ENCODE measurements at regions not wholly inside any gene's neighbourhood (a gene's known extent, or its start where the extent isn't known, plus 50 kb on each side); places are given as distances from the start of the nearest gene placed in this dataset.

GRCh38 chr6:94095961-94096360 lies 676.6 kb upstream of the EPHA7 start:
- Mint-ChIP-seq H3K4me1 (no peaks in the 10 kb centered on the region), H3K27me3 (no peaks in the 10 kb centered on the region), H3K27ac (no peak overlapping the region), H3K9me3 (ENCODE audit: insufficient read depth) (no peaks in the 10 kb centered on the region), H3K4me3 (no peak overlapping the region)
- H3K4me2 ChIP-seq (replicated peaks; ENCODE audit: low read depth, low read length, poor library complexity, severe bottlenecking): no peak overlapping the region
- no peaks in the 10 kb centered on the region for H3K4me1 ChIP-seq (ENCODE audit: control insufficient read depth in 2 of 2, insufficient read depth in 2 of 2, low read length in 2 of 2)
- no peaks in the 10 kb centered on the region for H3K79me2 ChIP-seq (ENCODE audit: control insufficient read depth, insufficient read depth, low read length)
- H4K20me1 ChIP-seq (ENCODE audit: control insufficient read depth, insufficient read depth, low read length, poor library complexity, severe bottlenecking): no peaks in the 10 kb centered on the region
- DNase-seq: no peak
- no peaks in the 10 kb centered on the region for H3K27me3 ChIP-seq (replicated peaks in 1 of 4; ENCODE audit: control extremely low read depth in 1 of 4, control insufficient read depth in 3 of 4, insufficient read depth in 4 of 4, low read length in 3 of 4)
- POLR2A ChIA-PET: no interaction called here
- H3K27ac ChIP-seq (ENCODE audit: low read length in 2 of 2): no peak overlapping the region
- no CpG with 5 or more reads among the region's 1 CpG for WGBS (ENCODE audit: insufficient coverage)
- intact Hi-C loops (cut with micrococcal nuclease): no loop called here
- no peak overlapping the region for H3K4me3 ChIP-seq (ENCODE audit: control extremely low read depth in 1 of 5, extremely low read depth in 1 of 5, insufficient read depth in 1 of 5, low read depth in 2 of 5, low read length in 4 of 5)
- CTCF ChIA-PET: no interaction called here
- no peak for ATAC-seq (ENCODE audit: low read depth)
- H3K9ac ChIP-seq (ENCODE audit: low read length): no peak overlapping the region
- no peak overlapping the region for H2AFZ ChIP-seq (ENCODE audit: insufficient read depth, low read depth, low read length, poor library complexity, severe bottlenecking)
- H3K36me3 ChIP-seq (replicated peaks in 1 of 2; ENCODE audit: control extremely low read depth in 1 of 2, control insufficient read depth in 1 of 2, extremely low read depth in 1 of 2, insufficient read depth in 2 of 2, low read length in 1 of 2): no peaks in the 10 kb centered on the region
- no peaks in the 10 kb centered on the region for H3K9me3 ChIP-seq (ENCODE audit: control extremely low read depth in 1 of 3, control insufficient read depth in 2 of 3, insufficient read depth in 1 of 3, low read length in 2 of 3)
- TF ChIP-seq EZH2 (IDR thresholded peaks at IDR 0.05; ENCODE audit: borderline replicate concordance, insufficient read depth, low read depth, low read length, poor library complexity, severe bottlenecking) (no peak), CTCF (IDR thresholded peaks at IDR 0.05) (no peak)

GRCh38 chr6:94089941-94090340 lies 670.6 kb upstream of the EPHA7 start:
- Histone ChIP-seq H3K4me2 (replicated peaks; ENCODE audit: low read depth, low read length, poor library complexity, severe bottlenecking) (no peak overlapping the region), H3K4me3 (ENCODE audit: control extremely low read depth in 1 of 5, extremely low read depth in 1 of 5, insufficient read depth in 1 of 5, low read depth in 2 of 5, low read length in 4 of 5) (no peak overlapping the region), H3K9me3 (ENCODE audit: control extremely low read depth in 1 of 3, control insufficient read depth in 2 of 3, insufficient read depth in 1 of 3, low read length in 2 of 3) (no peaks in the 10 kb centered on the region), H3K4me1 (ENCODE audit: control insufficient read depth in 2 of 2, insufficient read depth in 2 of 2, low read length in 2 of 2) (no peaks in the 10 kb centered on the region), H3K27ac (ENCODE audit: low read length in 2 of 2) (no peak overlapping the region), H2AFZ (ENCODE audit: insufficient read depth, low read depth, low read length, poor library complexity, severe bottlenecking) (no peak overlapping the region), H3K9ac (ENCODE audit: low read length) (no peak overlapping the region), H4K20me1 (ENCODE audit: control insufficient read depth, insufficient read depth, low read length, poor library complexity, severe bottlenecking) (no peaks in the 10 kb centered on the region), H3K36me3 (replicated peaks in 1 of 2; ENCODE audit: control extremely low read depth in 1 of 2, control insufficient read depth in 1 of 2, extremely low read depth in 1 of 2, insufficient read depth in 2 of 2, low read length in 1 of 2) (no peaks in the 10 kb centered on the region), H3K27me3 (replicated peaks in 1 of 4; ENCODE audit: control extremely low read depth in 1 of 4, control insufficient read depth in 3 of 4, insufficient read depth in 4 of 4, low read length in 3 of 4) (no peaks in the 10 kb centered on the region), H3K79me2 (ENCODE audit: control insufficient read depth, insufficient read depth, low read length) (no peaks in the 10 kb centered on the region)
- WGBS (ENCODE audit: insufficient coverage): no CpG with 5 or more reads among the region's 4 CpGs
- ChIA-PET CTCF (no interaction called here), POLR2A (no interaction called here)
- ATAC-seq (ENCODE audit: low read depth) (no peak), DNase-seq (no peak)
- TF ChIP-seq CTCF (IDR thresholded peaks at IDR 0.05): no peak
- no peak for TF ChIP-seq EZH2 (IDR thresholded peaks at IDR 0.05; ENCODE audit: borderline replicate concordance, insufficient read depth, low read depth, low read length, poor library complexity, severe bottlenecking)
- intact Hi-C loops (cut with micrococcal nuclease): no loop called here
- Mint-ChIP-seq H3K9me3 (ENCODE audit: insufficient read depth) (no peaks in the 10 kb centered on the region), H3K27me3 (no peaks in the 10 kb centered on the region), H3K4me3 (no peak overlapping the region), H3K27ac (no peak overlapping the region), H3K4me1 (no peaks in the 10 kb centered on the region)

Data from B cell (primary cell).